GM12878 (cell line): ENCODE measurements at regions not wholly inside any gene's neighbourhood (a gene's known extent, or its start where the extent isn't known, plus 50 kb on each side); places are given as distances from the start of the nearest gene placed in this dataset.
"Not testable (repeated sequence)": the region's sequence is repeated elsewhere in the genome, so short reads cannot be mapped to it uniquely, and the experiment has no call there.

Experiments
- DPF2 ChIP-seq: fragments of 450-650 bp; IDR thresholded peaks from 2 replicates; pipeline ENCODE4 v1.6.1; 2017; ENCODE audit warnings: mild to moderate bottlenecking
- EZH2 ChIP-seq: IDR thresholded peaks from 2 replicates; pipeline ENCODE4 v1.6.1; 2012; ENCODE audit warnings: low read depth, mild to moderate bottlenecking, control low read depth, inconsistent platforms, low read length, borderline replicate concordance; ENCODE audit not compliant: control insufficient read depth
- MXI1 ChIP-seq: fragments of 150-350 bp; IDR thresholded peaks from 2 replicates; pipeline ENCODE4 v1.6.1; 2011; ENCODE audit warnings: low read depth, mild to moderate bottlenecking, inconsistent platforms, low read length, improper control_type of control experiment
- PAX5 ChIP-seq: IDR thresholded peaks from 2 replicates; pipeline ENCODE4 v1.6.1; 2011; ENCODE audit warnings: low read depth, low read length, borderline replicate concordance
- POLR2A ChIP-seq: IDR thresholded peaks from 2 replicates; pipeline ENCODE4 v1.6.1; 2011; ENCODE audit warnings: low read depth, mild to moderate bottlenecking, low read length
- POLR2AphosphoS5 ChIP-seq: IDR thresholded peaks from 2 replicates; pipeline ENCODE4 v1.6.1; 2011; ENCODE audit warnings: mild to moderate bottlenecking, low read length, inconsistent platforms
- RCOR1 ChIP-seq: conservative IDR thresholded peaks from 2 replicates; pipeline ENCODE4 v1.6.1; 2012; ENCODE audit warnings: low read depth, low read length, improper control_type of control experiment
- TF ChIP-seq, protein P1 (sequence below), 3 experiments: IDR thresholded peaks in 2 of 3; conservative IDR thresholded peaks in 1 of 3; 2 replicates each; pipeline ENCODE4 v1.5.1; 2011; ENCODE audit warnings: low read depth in 3 of 3, low read length in 3 of 3, mild to moderate bottlenecking in 3 of 3, control low read depth in 2 of 3, moderate library complexity in 2 of 3, inconsistent platforms in 1 of 3, mixed read lengths in 1 of 3; ENCODE audit not compliant: control insufficient read depth in 2 of 3, insufficient read depth in 1 of 3; ENCODE audit errors: extremely low read depth in 1 of 3

- not testable (repeated sequence) for TF ChIP-seq POLR2A, EZH2, DPF2, POLR2AphosphoS5, PAX5, MXI1, RCOR1
- TF ChIP-seq, protein P1, sequence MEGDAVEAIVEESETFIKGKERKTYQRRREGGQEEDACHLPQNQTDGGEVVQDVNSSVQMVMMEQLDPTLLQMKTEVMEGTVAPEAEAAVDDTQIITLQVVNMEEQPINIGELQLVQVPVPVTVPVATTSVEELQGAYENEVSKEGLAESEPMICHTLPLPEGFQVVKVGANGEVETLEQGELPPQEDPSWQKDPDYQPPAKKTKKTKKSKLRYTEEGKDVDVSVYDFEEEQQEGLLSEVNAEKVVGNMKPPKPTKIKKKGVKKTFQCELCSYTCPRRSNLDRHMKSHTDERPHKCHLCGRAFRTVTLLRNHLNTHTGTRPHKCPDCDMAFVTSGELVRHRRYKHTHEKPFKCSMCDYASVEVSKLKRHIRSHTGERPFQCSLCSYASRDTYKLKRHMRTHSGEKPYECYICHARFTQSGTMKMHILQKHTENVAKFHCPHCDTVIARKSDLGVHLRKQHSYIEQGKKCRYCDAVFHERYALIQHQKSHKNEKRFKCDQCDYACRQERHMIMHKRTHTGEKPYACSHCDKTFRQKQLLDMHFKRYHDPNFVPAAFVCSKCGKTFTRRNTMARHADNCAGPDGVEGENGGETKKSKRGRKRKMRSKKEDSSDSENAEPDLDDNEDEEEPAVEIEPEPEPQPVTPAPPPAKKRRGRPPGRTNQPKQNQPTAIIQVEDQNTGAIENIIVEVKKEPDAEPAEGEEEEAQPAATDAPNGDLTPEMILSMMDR (IDR thresholded peaks at IDR 0.05 in 2 of 3, conservative IDR thresholded peaks at IDR 0.05 in 1 of 3; ENCODE audit: control insufficient read depth in 2 of 3, extremely low read depth in 1 of 3, insufficient read depth in 1 of 3, low read depth in 3 of 3, low read length in 3 of 3) = not testable (repeated sequence)
Observed at GRCh38 chr2:91476244-91476935, 2784.9 kb downstream of the RPIA start.
